T-helper 1 cell treated with Interleukin-12 subunit alpha and Interleukin-12 subunit beta and Interleukin-4 antibody, amounts not matched to agents 30 μg/mL and 1 μg/mL, for 36 hours (primary cell): ENCODE measurements at regions not wholly inside any gene's neighbourhood (a gene's known extent, or its start where the extent isn't known, plus 50 kb on each side); places are given as distances from the start of the nearest gene placed in this dataset.

Source experiments
- H3K27ac Mint-ChIP-seq: one replicate; pipeline ENCODE4 v1.8.0; 2021; ENCODE audit warnings: mild to moderate bottlenecking, mixed read lengths
- H3K27me3 Mint-ChIP-seq: one replicate; pipeline ENCODE4 v1.8.0; 2021; ENCODE audit warnings: low read depth, mixed read lengths
- H3K36me3 Mint-ChIP-seq: one replicate; pipeline ENCODE4 v1.8.0; 2021; ENCODE audit warnings: low read depth, mixed read lengths
- H3K4me1 Mint-ChIP-seq: one replicate; pipeline ENCODE4 v1.8.0; 2021; ENCODE audit warnings: low read depth, mixed read lengths
- H3K4me3 Mint-ChIP-seq: one replicate; pipeline ENCODE4 v1.8.0; 2021; ENCODE audit warnings: mild to moderate bottlenecking, moderate library complexity, mixed read lengths
- H3K9me3 Mint-ChIP-seq: one replicate; pipeline ENCODE4 v1.8.0; 2021; ENCODE audit warnings: mixed read lengths

GRCh38 chr21:28342212-28342810 is 650.4 kb downstream of the LTN1 start:
- Mint-ChIP-seq H3K4me1 (no peaks in the 10 kb centered on the region), H3K4me3 (no peak overlapping the region), H3K9me3 (no peaks in the 10 kb centered on the region), H3K27ac (no peak overlapping the region), H3K36me3 (no peaks in the 10 kb centered on the region), H3K27me3 (no peaks in the 10 kb centered on the region)

GRCh38 chr21:28339403-28339802 is 653.3 kb downstream of the LTN1 start:
- no peaks in the 10 kb centered on the region for H3K27me3 Mint-ChIP-seq
- no peak overlapping the region for H3K4me3 Mint-ChIP-seq
- no peaks in the 10 kb centered on the region for H3K4me1 Mint-ChIP-seq
- no peaks in the 10 kb centered on the region for H3K9me3 Mint-ChIP-seq
- H3K36me3 Mint-ChIP-seq, result no peaks in the 10 kb centered on the region
- H3K27ac Mint-ChIP-seq, result no peak overlapping the region

GRCh38 chr21:28338701-28339305 is 653.9 kb downstream of the LTN1 start:
- H3K4me3 Mint-ChIP-seq, result no peak overlapping the region
- H3K27ac Mint-ChIP-seq, result no peak overlapping the region
- no peaks in the 10 kb centered on the region for H3K4me1 Mint-ChIP-seq
- no peaks in the 10 kb centered on the region for H3K27me3 Mint-ChIP-seq
- no peaks in the 10 kb centered on the region for H3K9me3 Mint-ChIP-seq
- no peaks in the 10 kb centered on the region for H3K36me3 Mint-ChIP-seq

GRCh38 chr21:28337315-28337714 is 655.4 kb downstream of the LTN1 start:
- H3K27me3 Mint-ChIP-seq, result no peaks in the 10 kb centered on the region
- H3K4me1 Mint-ChIP-seq, result no peaks in the 10 kb centered on the region
- H3K4me3 Mint-ChIP-seq, result no peak overlapping the region
- no peaks in the 10 kb centered on the region for H3K9me3 Mint-ChIP-seq
- H3K36me3 Mint-ChIP-seq, result no peaks in the 10 kb centered on the region
- H3K27ac Mint-ChIP-seq, result no peak overlapping the region

- no peak overlapping the region for H3K27ac Mint-ChIP-seq
- H3K9me3 Mint-ChIP-seq, result no peaks in the 10 kb centered on the region
- H3K4me1 Mint-ChIP-seq, result no peaks in the 10 kb centered on the region
- H3K36me3 Mint-ChIP-seq, result no peaks in the 10 kb centered on the region
- no peak overlapping the region for H3K4me3 Mint-ChIP-seq
- no peaks in the 10 kb centered on the region for H3K27me3 Mint-ChIP-seq
These were observed 656.4 kb downstream of the LTN1 start for GRCh38 chr21:28336314-28336713.

- Mint-ChIP-seq H3K27me3 (no peaks in the 10 kb centered on the region), H3K4me1 (no peaks in the 10 kb centered on the region), H3K36me3 (no peaks in the 10 kb centered on the region), H3K9me3 (no peaks in the 10 kb centered on the region), H3K4me3 (no peak overlapping the region), H3K27ac (no peak overlapping the region)
These were observed 658.3 kb downstream of the LTN1 start for GRCh38 chr21:28334407-28334806.

- Mint-ChIP-seq H3K27ac (no peak overlapping the region), H3K4me3 (no peak overlapping the region), H3K36me3 (no peaks in the 10 kb centered on the region), H3K4me1 (no peaks in the 10 kb centered on the region), H3K9me3 (no peaks in the 10 kb centered on the region), H3K27me3 (no peaks in the 10 kb centered on the region)
These were observed 659.0 kb downstream of the LTN1 start for GRCh38 chr21:28333578-28334075.

GRCh38 chr21:28332796-28333195 is 659.9 kb downstream of the LTN1 start:
- Mint-ChIP-seq H3K27me3 (no peaks in the 10 kb centered on the region), H3K4me3 (no peak overlapping the region), H3K9me3 (no peaks in the 10 kb centered on the region), H3K36me3 (no peaks in the 10 kb centered on the region), H3K4me1 (no peaks in the 10 kb centered on the region), H3K27ac (no peak overlapping the region)

GRCh38 chr21:28325618-28326017 is 667.1 kb downstream of the LTN1 start:
- H3K4me1 Mint-ChIP-seq, result no peaks in the 10 kb centered on the region
- H3K4me3 Mint-ChIP-seq, result no peak overlapping the region
- H3K9me3 Mint-ChIP-seq, result peaks cover 10% of the 10 kb centered on the region
- no peaks in the 10 kb centered on the region for H3K36me3 Mint-ChIP-seq
- no peaks in the 10 kb centered on the region for H3K27me3 Mint-ChIP-seq
- H3K27ac Mint-ChIP-seq, result no peak overlapping the region

- Mint-ChIP-seq H3K4me3 (no peak overlapping the region), H3K9me3 (peaks cover 10% of the 10 kb centered on the region), H3K27me3 (no peaks in the 10 kb centered on the region), H3K4me1 (no peaks in the 10 kb centered on the region), H3K36me3 (no peaks in the 10 kb centered on the region), H3K27ac (no peak overlapping the region)
These were observed 668.0 kb downstream of the LTN1 start for GRCh38 chr21:28324690-28325089.

- Mint-ChIP-seq H3K4me1 (no peaks in the 10 kb centered on the region), H3K36me3 (no peaks in the 10 kb centered on the region), H3K27ac (no peak overlapping the region), H3K27me3 (no peaks in the 10 kb centered on the region), H3K9me3 (peaks cover 7% of the 10 kb centered on the region), H3K4me3 (no peak overlapping the region)
These were observed 675.3 kb downstream of the LTN1 start for GRCh38 chr21:28317177-28317950.

- H3K4me1 Mint-ChIP-seq, result no peaks in the 10 kb centered on the region
- H3K27me3 Mint-ChIP-seq, result no peaks in the 10 kb centered on the region
- no peaks in the 10 kb centered on the region for H3K36me3 Mint-ChIP-seq
- H3K9me3 Mint-ChIP-seq, result no peaks in the 10 kb centered on the region
- no peak overlapping the region for H3K27ac Mint-ChIP-seq
- no peak overlapping the region for H3K4me3 Mint-ChIP-seq
These were observed 681.1 kb downstream of the LTN1 start for GRCh38 chr21:28311411-28312190.

- Mint-ChIP-seq H3K27ac (no peak overlapping the region), H3K4me1 (no peaks in the 10 kb centered on the region), H3K27me3 (no peaks in the 10 kb centered on the region), H3K36me3 (no peaks in the 10 kb centered on the region), H3K9me3 (no peaks in the 10 kb centered on the region), H3K4me3 (no peak overlapping the region)
These were observed 682.0 kb downstream of the LTN1 start for GRCh38 chr21:28310711-28311110.

- Mint-ChIP-seq H3K27ac (no peak overlapping the region), H3K4me1 (no peaks in the 10 kb centered on the region), H3K4me3 (no peak overlapping the region), H3K36me3 (no peaks in the 10 kb centered on the region), H3K27me3 (no peaks in the 10 kb centered on the region), H3K9me3 (no peaks in the 10 kb centered on the region)
These were observed 682.4 kb downstream of the LTN1 start for GRCh38 chr21:28310171-28310685.
